Nephron progenitor cell (in vitro differentiated cells): ENCODE measurements at regions not wholly inside any gene's neighbourhood (a gene's known extent, or its start where the extent isn't known, plus 50 kb on each side); places are given as distances from the start of the nearest gene placed in this dataset.
"Not testable (repeated sequence)": the region's sequence is repeated elsewhere in the genome, so short reads cannot be mapped to it uniquely, and the experiment has no call there.

ENCODE experiments used
- DNase-seq: peaks from one replicate; pipeline ENCODE4 v3.0.0; 2021
- H3K27ac Mint-ChIP-seq: 2 replicates; pipeline ENCODE4 v1.8.0; 2021; ENCODE audit warnings: mild to moderate bottlenecking, moderate library complexity, mixed read lengths
- H3K27me3 Mint-ChIP-seq: 2 replicates; pipeline ENCODE4 v1.8.0; 2021; ENCODE audit warnings: mild to moderate bottlenecking, low read depth, mixed read lengths; ENCODE audit not compliant: poor library complexity
- H3K36me3 Mint-ChIP-seq: 2 replicates; pipeline ENCODE4 v1.8.0; 2021; ENCODE audit warnings: low read depth, mixed read lengths
- H3K4me1 Mint-ChIP-seq: 2 replicates; pipeline ENCODE4 v1.8.0; 2021; ENCODE audit warnings: mixed read lengths
- H3K4me3 Mint-ChIP-seq: 2 replicates; pipeline ENCODE4 v1.8.0; 2021; ENCODE audit warnings: mild to moderate bottlenecking, moderate library complexity, mixed read lengths
- H3K9me3 Mint-ChIP-seq: 2 replicates; pipeline ENCODE4 v1.8.0; 2021; ENCODE audit warnings: mild to moderate bottlenecking, moderate library complexity, mixed read lengths
- CTCF ChIP-seq: fragments of 200-600 bp; sonication (generic); IDR thresholded peaks from 2 replicates; pipeline ENCODE4 v1.5.0; 2021; ENCODE audit warnings: antibody characterized with exemption

- Mint-ChIP-seq H3K9me3 (no peaks in the 10 kb centered on the region), H3K4me3 (no peak overlapping the region), H3K27ac (no peak overlapping the region), H3K36me3 (no peaks in the 10 kb centered on the region), H3K4me1 (no peaks in the 10 kb centered on the region), H3K27me3 (peaks cover 15% of the 10 kb centered on the region)
- DNase-seq: no peak
- TF ChIP-seq CTCF: no peak
These were observed 345.7 kb upstream of the MAF start for GRCh38 chr16:79946252-79946651.

GRCh38 chr16:79943736-79944135, 343.2 kb upstream of the MAF start:
- no peak overlapping the region for H3K27ac Mint-ChIP-seq

GRCh38 chr16:79938575-79938974, 338.0 kb upstream of the MAF start:
- H3K9me3 Mint-ChIP-seq: no peaks in the 10 kb centered on the region

More at GRCh38 chr16:79943736-79944135, 343.2 kb upstream of the MAF start:
- Mint-ChIP-seq H3K36me3 (no peaks in the 10 kb centered on the region), H3K4me3 (no peak overlapping the region), H3K9me3 (no peaks in the 10 kb centered on the region), H3K27me3 (peaks cover 18% of the 10 kb centered on the region), H3K4me1 (no peaks in the 10 kb centered on the region)
- no peak for TF ChIP-seq CTCF
- no peak for DNase-seq

GRCh38 chr16:79937671-79938070, 337.1 kb upstream of the MAF start:
- DNase-seq, H3K9me3 Mint-ChIP-seq, H3K4me1 Mint-ChIP-seq, H3K4me3 Mint-ChIP-seq, H3K36me3 Mint-ChIP-seq, H3K27ac Mint-ChIP-seq: not testable (repeated sequence)
- H3K27me3 Mint-ChIP-seq: peaks cover 11% of the 10 kb centered on the region

More at GRCh38 chr16:79938575-79938974, 338.0 kb upstream of the MAF start:
- Mint-ChIP-seq H3K27me3 (peaks cover 11% of the 10 kb centered on the region), H3K4me1 (no peaks in the 10 kb centered on the region), H3K36me3 (no peaks in the 10 kb centered on the region), H3K4me3 (no peak overlapping the region), H3K27ac (no peak overlapping the region)
- no peak for DNase-seq
- no peak for TF ChIP-seq CTCF

- Mint-ChIP-seq H3K36me3 (no peaks in the 10 kb centered on the region), H3K4me1 (no peaks in the 10 kb centered on the region), H3K9me3 (no peaks in the 10 kb centered on the region), H3K4me3 (no peak overlapping the region), H3K27ac (no peak overlapping the region), H3K27me3 (peaks cover 13% of the 10 kb centered on the region)
- TF ChIP-seq CTCF: no peak
- no peak for DNase-seq
These were observed 333.1 kb upstream of the MAF start for GRCh38 chr16:79933603-79934002.

GRCh38 chr16:79932572-79932971, 332.0 kb upstream of the MAF start:
- no peaks in the 10 kb centered on the region for H3K9me3 Mint-ChIP-seq
- H3K27ac Mint-ChIP-seq: no peak overlapping the region
- DNase-seq: no peak
- no peaks in the 10 kb centered on the region for H3K36me3 Mint-ChIP-seq
- H3K4me3 Mint-ChIP-seq: no peak overlapping the region
- peaks cover 7% of the 10 kb centered on the region for H3K27me3 Mint-ChIP-seq
- no peaks in the 10 kb centered on the region for H3K4me1 Mint-ChIP-seq
- TF ChIP-seq CTCF: no peak
